SH-SY5Y (cell line): ENCODE measurements at regions not wholly inside any gene's neighbourhood (a gene's known extent, or its start where the extent isn't known, plus 50 kb on each side); places are given as distances from the start of the nearest gene placed in this dataset.

Experiments
- GATA2 ChIP-seq: IDR thresholded peaks from 2 replicates; pipeline ENCODE4 v1.6.1; 2011; ENCODE audit warnings: mild to moderate bottlenecking, low read depth, low read length
- GATA3 ChIP-seq: IDR thresholded peaks from 2 replicates; pipeline ENCODE4 v1.6.1; 2011; ENCODE audit warnings: low read depth, mild to moderate bottlenecking, low read length, moderate library complexity

DNA sequence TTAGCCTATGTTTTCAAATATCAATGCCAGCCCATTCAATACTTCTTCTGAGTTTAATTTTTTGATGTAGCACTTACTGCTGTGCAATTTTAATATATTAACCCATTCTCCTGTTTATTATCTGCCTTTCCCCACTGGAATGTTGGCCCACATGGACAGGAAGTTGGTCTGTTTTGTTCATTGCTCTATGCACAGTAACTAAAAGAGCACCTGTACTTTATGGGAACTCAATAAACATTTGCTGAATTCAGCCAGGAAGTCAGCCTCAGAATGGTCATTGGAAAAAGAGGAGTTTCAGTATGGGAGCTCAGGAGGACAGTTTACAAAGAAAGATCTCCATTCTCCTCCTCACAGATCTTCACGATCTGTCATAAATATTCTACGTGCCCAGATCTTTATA is 510.5 kb upstream of the AGA start:
- TF ChIP-seq GATA2, result no peak
- no peak for TF ChIP-seq GATA3

DNA sequence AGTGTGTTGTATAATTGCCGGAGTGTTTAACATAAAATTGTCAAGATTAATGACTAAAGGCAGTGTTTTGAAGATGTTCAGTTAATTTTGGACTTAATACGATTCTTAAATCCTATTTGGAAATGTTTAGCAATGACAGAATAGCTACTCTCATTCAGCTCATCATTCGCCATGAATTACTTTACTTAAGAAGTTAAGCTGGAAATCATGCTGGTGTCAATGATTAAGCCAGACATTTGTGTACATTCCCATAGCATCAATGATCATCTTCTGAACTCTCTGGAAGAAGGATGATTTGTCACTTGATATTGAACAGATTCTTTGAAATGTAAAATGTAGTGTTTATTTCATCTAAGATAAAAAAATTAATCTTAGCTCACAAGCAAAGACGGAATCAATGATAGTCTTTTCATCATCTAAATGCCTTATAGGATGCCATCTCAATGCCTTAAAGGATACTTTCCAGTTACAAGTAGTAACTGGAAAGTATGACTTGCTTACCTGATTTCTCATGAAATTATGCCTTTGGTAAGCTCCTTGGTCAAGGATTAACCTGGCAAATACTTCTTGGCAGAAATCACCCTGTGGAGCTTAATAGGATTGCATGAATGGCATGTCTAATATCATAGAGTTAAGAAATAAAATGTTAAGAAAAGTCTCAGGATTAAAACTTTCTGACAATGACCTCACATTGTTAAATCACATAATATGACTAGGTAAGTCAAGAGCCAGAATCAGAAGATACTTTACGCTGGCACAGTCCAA is 515.5 kb upstream of the AGA start:
- no peak for TF ChIP-seq GATA2
- TF ChIP-seq GATA3, result no peak

GRCh38 chr4:177960566-177960965 is 518.3 kb upstream of the AGA start:
- TF ChIP-seq GATA2, result no peak
- TF ChIP-seq GATA3, result no peak

- TF ChIP-seq GATA2 (no peak), GATA3 (no peak)
Measured at GRCh38 chr4:177961761-177962380, 519.6 kb upstream of the AGA start.

DNA sequence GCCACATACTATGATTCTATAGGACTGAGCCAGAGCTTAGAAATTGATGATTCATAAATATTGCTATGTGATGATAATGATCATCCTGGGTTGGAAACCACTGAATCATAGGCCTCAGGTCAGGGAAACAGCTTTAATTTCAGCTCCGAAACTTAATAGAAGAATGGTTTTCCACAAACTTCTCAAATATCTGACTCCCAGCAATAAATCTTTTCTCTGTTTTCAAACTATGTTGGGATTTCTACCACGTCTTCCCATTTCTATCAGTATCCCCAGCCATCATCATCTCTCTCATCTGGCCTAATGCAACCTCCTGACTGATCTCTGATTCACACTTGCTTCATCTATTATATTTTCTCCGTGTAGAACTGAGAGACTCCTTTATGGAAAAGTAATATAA is 521.8 kb upstream of the AGA start:
- TF ChIP-seq GATA3, result no peak
- TF ChIP-seq GATA2, result no peak

- TF ChIP-seq GATA2, result no peak
- TF ChIP-seq GATA3, result no peak
Measured at GRCh38 chr4:177964693-177965168, 522.5 kb upstream of the AGA start.

GRCh38 chr4:177967328-177967727 is 525.1 kb upstream of the AGA start:
- no peak for TF ChIP-seq GATA2
- no peak for TF ChIP-seq GATA3

GRCh38 chr4:177968817-177969442 is 526.7 kb upstream of the AGA start:
- TF ChIP-seq GATA3 (no peak), GATA2 (no peak)

GRCh38 chr4:177974461-177974860 is 532.2 kb upstream of the AGA start:
- TF ChIP-seq GATA3 (no peak), GATA2 (no peak)

- no peak for TF ChIP-seq GATA3
- TF ChIP-seq GATA2, result no peak
Measured at GRCh38 chr4:177975315-177975987, 533.2 kb upstream of the AGA start.

DNA sequence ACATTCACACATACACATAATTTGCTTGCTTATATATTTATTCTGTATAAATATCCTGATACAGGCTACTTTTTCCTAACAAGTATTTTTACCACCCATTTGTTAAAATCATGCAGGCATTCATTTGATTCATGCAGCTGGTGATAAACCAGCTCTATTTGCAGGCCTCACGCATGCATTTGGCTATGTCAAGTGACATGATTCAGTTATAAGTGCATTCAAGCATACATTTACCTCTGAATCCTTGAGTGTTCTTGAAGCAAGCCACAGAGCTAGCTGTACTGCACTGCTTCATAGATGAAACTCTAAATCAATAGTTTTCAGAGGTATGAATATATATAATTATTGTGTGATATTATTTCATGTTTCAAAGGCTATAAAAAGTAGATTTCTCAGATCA is 544.0 kb upstream of the AGA start:
- no peak for TF ChIP-seq GATA2

DNA sequence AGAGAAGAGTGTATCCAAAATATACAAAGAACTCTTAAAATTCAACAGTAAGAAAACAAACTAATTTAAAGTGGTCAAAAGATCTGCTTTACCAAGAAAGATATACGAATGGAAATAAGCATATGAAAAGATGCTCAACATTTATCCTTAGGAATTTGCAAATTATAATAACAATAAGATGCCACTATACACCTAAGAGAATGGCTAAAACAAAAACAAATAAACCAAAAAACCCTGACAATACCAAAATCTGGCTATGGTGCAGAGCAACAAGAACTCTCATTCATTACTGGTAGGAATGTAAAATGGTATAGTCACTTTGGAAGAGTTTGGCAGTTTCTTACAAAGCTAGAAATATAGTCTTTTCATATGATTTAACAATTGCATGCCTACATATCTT is 545.7 kb upstream of the AGA start:
- TF ChIP-seq GATA3 (no peak), GATA2 (no peak)

DNA sequence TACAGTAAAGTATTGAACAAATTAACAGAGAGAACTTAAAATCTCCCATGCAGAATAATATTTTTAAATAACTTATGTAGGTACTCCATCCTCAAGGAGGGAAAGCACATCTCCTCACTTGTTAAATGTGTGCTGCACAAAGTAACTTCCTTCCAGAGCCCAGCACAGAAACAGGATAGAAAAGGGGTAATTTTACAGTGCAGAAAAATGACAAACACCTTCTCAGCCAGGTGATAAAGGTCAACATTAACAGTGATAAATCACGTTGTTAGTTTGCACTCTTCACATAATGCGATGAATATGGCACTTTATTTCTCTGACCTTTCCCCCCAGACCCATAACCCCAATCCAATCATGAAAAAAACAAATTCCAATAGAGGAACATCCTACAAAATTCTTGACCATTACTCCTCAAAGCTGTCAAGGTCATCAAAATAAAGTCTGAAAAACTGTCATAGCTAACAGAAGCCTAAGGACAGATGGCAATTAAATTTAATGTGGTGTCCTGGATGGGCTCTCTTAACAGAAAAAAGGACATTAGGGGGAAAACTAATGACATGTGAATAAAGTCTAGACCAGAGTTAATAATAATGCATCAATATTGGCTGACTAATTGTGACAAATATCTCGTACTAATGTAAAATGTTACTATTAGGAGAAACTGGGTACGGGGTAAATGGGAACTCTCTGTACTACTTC is 547.4 kb upstream of the AGA start:
- TF ChIP-seq GATA2 (no peak), GATA3 (no peak)

DNA sequence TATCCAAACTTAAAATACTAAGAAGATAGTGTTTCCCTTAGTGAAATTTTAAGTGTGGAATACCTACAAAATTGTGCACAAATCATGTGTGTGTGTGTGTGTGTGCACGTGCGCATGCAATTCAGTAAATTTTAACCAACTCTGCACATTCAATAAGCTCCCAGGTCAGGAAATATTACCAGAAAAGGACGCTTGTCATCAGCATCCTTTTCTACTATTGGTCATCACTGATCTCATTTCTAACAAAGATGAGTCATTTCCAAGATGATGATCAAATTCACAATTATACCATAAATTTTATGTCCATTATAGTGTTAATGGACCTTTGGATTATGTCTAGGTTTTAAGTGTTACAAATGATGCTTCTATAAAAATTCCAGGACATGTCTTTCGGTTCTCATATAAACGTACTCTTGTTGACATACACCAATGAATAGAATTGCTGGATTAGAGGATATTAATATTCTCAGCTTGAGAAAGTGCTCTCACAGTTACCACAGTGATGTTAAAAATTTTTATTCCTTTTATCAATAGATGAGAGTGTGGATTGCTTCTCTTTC is 560.9 kb upstream of the AGA start:
- TF ChIP-seq GATA3 (no peak), GATA2 (no peak)
